ENCODE measurements at regions not wholly inside any gene's neighbourhood (a gene's known extent, or its start where the extent isn't known, plus 50 kb on each side); places are given as distances from the start of the nearest gene placed in this dataset.

- TF ChIP-seq REST (IDR thresholded peaks at IDR 0.05; ENCODE audit: insufficient read depth in 1 of 2, low read depth in 2 of 2, low read length in 2 of 2) (no peak), TAF1 (IDR thresholded peaks at IDR 0.05; ENCODE audit: borderline replicate concordance, insufficient read depth, low read length) (no peak), POLR2AphosphoS5 (IDR thresholded peaks at IDR 0.05; ENCODE audit: low read depth, low read length) (no peak), SIN3A (IDR thresholded peaks at IDR 0.05; ENCODE audit: borderline replicate concordance, insufficient read depth, low read length) (no peak), FOXP2 (optimal IDR thresholded peaks at IDR 0.05; ENCODE audit: borderline replicate concordance, extremely low read depth, extremely low read length, insufficient read depth) (no peak)
Observed at GRCh38 chr6:80793411-80793810, 686.9 kb downstream of the BCKDHB start.

All from PFSK-1 (cell line).